WTC11 (cell line): ENCODE measurements at regions not wholly inside any gene's neighbourhood (a gene's known extent, or its start where the extent isn't known, plus 50 kb on each side); places are given as distances from the start of the nearest gene placed in this dataset.

Experiments
- ATAC-seq: fragments of 200-7000 bp; cut with Tn5 transposase; 2 replicates; pipeline ENCODE4 v1.10.0; 2021; ENCODE audit warnings: mild to moderate bottlenecking, moderate library complexity
- CTCF ChIA-PET: fragments of 300-600 bp; sonication (Branson Sonifier 250); formaldehyde crosslinking; loops from one replicate; lab custom pipeline; 2021; ENCODE audit warnings: antibody characterized with exemption; lab: Charles Lee
- POLR2A ChIA-PET: fragments of 350-600 bp; sonication (Branson Sonifier 250); formaldehyde crosslinking; loops from one replicate; lab custom pipeline; 2021; ENCODE audit warnings: antibody characterized with exemption; lab: Charles Lee
- DNase-seq: peaks from one replicate; pipeline ENCODE4 v3.0.0; 2021; ENCODE audit warnings: low spot score
- H3K27ac Mint-ChIP-seq: 2 replicates; pipeline ENCODE4 v1.8.0; 2021; ENCODE audit warnings: mixed read lengths
- H3K27me3 Mint-ChIP-seq: 2 replicates; pipeline ENCODE4 v1.8.0; 2021; ENCODE audit warnings: low read depth, mild to moderate bottlenecking, moderate library complexity, mixed read lengths
- H3K36me3 Mint-ChIP-seq: 2 replicates; pipeline ENCODE4 v1.8.0; 2021; ENCODE audit warnings: mixed read lengths
- H3K4me1 Mint-ChIP-seq: 2 replicates; pipeline ENCODE4 v1.8.0; 2022; ENCODE audit warnings: mixed read lengths
- H3K4me3 Mint-ChIP-seq: 2 replicates; pipeline ENCODE4 v1.8.0; 2021; ENCODE audit warnings: mild to moderate bottlenecking, moderate library complexity, mixed read lengths
- H3K9me3 Mint-ChIP-seq: 2 replicates; pipeline ENCODE4 v1.8.0; 2021; ENCODE audit warnings: mixed read lengths
- AFF4 ChIP-seq: sonication (generic); formaldehyde crosslinking; IDR thresholded peaks from 2 replicates; pipeline ENCODE4 v1.8.1; 2023; ENCODE audit warnings: mild to moderate bottlenecking, missing genetic modification reagents, borderline replicate concordance
- AR ChIP-seq: fragments of 250-450 bp; sonication (Bioruptor Pico); IDR thresholded peaks from 2 replicates; pipeline ENCODE4 v1.9.0; 2021; ENCODE audit warnings: mild to moderate bottlenecking
- ATF3 ChIP-seq: sonication (generic); formaldehyde crosslinking; conservative IDR thresholded peaks from 2 replicates; pipeline ENCODE4 v1.8.1; 2022; ENCODE audit warnings: mild to moderate bottlenecking, missing genetic modification reagents
- CTCF ChIP-seq: fragments of 200-600 bp; IDR thresholded peaks from 2 replicates; pipeline ENCODE4 v1.8.0; 2022; ENCODE audit warnings: antibody characterized with exemption
- E2F4 ChIP-seq: sonication (generic); formaldehyde crosslinking; IDR thresholded peaks from 2 replicates; pipeline ENCODE4 v1.8.1; 2022; ENCODE audit warnings: low read depth, mild to moderate bottlenecking, moderate library complexity, missing genetic modification reagents, borderline replicate concordance
- FOXP1 ChIP-seq: sonication (generic); formaldehyde crosslinking; IDR thresholded peaks from 2 replicates; pipeline ENCODE4 v1.8.0; 2022; ENCODE audit warnings: missing genetic modification reagents, mild to moderate bottlenecking, moderate library complexity, borderline replicate concordance
- NFATC4 ChIP-seq: fragments of 250-450 bp; sonication (Bioruptor Pico); IDR thresholded peaks from 2 replicates; pipeline ENCODE4 v1.9.0; 2021; ENCODE audit warnings: mild to moderate bottlenecking
- NR3C1 ChIP-seq: sonication (generic); formaldehyde crosslinking; conservative IDR thresholded peaks from 2 replicates; pipeline ENCODE4 v1.8.1; 2023; ENCODE audit warnings: low read depth, mild to moderate bottlenecking, missing genetic modification reagents
- PRDM15 ChIP-seq: sonication (generic); formaldehyde crosslinking; IDR thresholded peaks from 2 replicates; pipeline ENCODE4 v1.8.0; 2022; ENCODE audit warnings: missing genetic modification reagents
- SMAD3 ChIP-seq: sonication (generic); formaldehyde crosslinking; IDR thresholded peaks from 2 replicates; pipeline ENCODE4 v1.8.0; 2022; ENCODE audit warnings: missing genetic modification reagents, mild to moderate bottlenecking, borderline replicate concordance
- TP53 ChIP-seq: sonication (generic); formaldehyde crosslinking; IDR thresholded peaks from 2 replicates; pipeline ENCODE4 v1.8.1; 2023; ENCODE audit warnings: mild to moderate bottlenecking, missing genetic modification reagents
- ZNF532 ChIP-seq: fragments of 250-450 bp; sonication (Bioruptor Pico); IDR thresholded peaks from 2 replicates; pipeline ENCODE4 v1.9.0; 2021; ENCODE audit warnings: mild to moderate bottlenecking, borderline replicate concordance

- no peak for TF ChIP-seq SMAD3 (CRISPR knock-in tag)
- TF ChIP-seq NR3C1, result no peak
- no peak for TF ChIP-seq E2F4 (CRISPR knock-in tag)
- TF ChIP-seq, all 79 proteins: peak for 0
Observed at GRCh38 chr4:138320030-138320429, 77.9 kb upstream of the SLC7A11 start (continued).

GRCh38 chr4:138317175-138317748, 75.1 kb upstream of the SLC7A11 start:
- no peak for DNase-seq
- peak; percentile 22; the same call in 1 of the 2 replicates for ATAC-seq
- Mint-ChIP-seq H3K4me1 (peaks cover 16% of the 10 kb centered on the region), H3K27me3 (no peaks in the 10 kb centered on the region), H3K36me3 (0 out of 2 replicates have a peak, but pooled peaks cover 3% of the 10 kb centered on the region), H3K27ac (no peak overlapping the region; the same call in 1 of the 2 replicates)
- CTCF ChIA-PET, result interaction anchor here (0.8 kb wide), 1 partner anchor 178 kb away, joined by 3 read pairs; no protein-coding TSS in a partner anchor
- TF ChIP-seq PRDM15 (CRISPR knock-in tag) (no peak), FOXP1 (CRISPR knock-in tag) (no peak), TP53 (no peak), NFATC4 (CRISPR knock-in tag) (no peak), CTCF (no peak), AR (CRISPR knock-in tag) (no peak)
- TF ChIP-seq, all 79 proteins: peak for 0
- POLR2A ChIA-PET, result no interaction called here
- Mint-ChIP-seq H3K4me3 (no peak overlapping the region), H3K9me3 (peaks cover 17% of the 10 kb centered on the region)

- Mint-ChIP-seq H3K4me1 (peaks cover 26% of the 10 kb centered on the region), H3K27ac (no peak overlapping the region), H3K4me3 (no peak overlapping the region), H3K36me3 (0 out of 2 replicates have a peak, but pooled peaks cover 3% of the 10 kb centered on the region), H3K27me3 (no peaks in the 10 kb centered on the region), H3K9me3 (peaks cover 19% of the 10 kb centered on the region)
- ChIA-PET CTCF (no interaction called here), POLR2A (no interaction called here)
- ATAC-seq (no peak), DNase-seq (no peak)
- TF ChIP-seq AFF4 (CRISPR knock-in tag), result no peak
- TF ChIP-seq ZNF532 (CRISPR knock-in tag), result no peak
- no peak for TF ChIP-seq ATF3 (CRISPR knock-in tag)
Observed at GRCh38 chr4:138312536-138312911, 70.4 kb upstream of the SLC7A11 start.
